KMS-11 (cell line): ENCODE measurements at regions not wholly inside any gene's neighbourhood (a gene's known extent, or its start where the extent isn't known, plus 50 kb on each side); places are given as distances from the start of the nearest gene placed in this dataset.
A peak's percentile ranks its signal among the peaks of the same experiment; 100 is the strongest.
"Not testable (repeated sequence)": the region's sequence is repeated elsewhere in the genome, so short reads cannot be mapped to it uniquely, and the experiment has no call there.

Experiments used
- H2AFZ ChIP-seq: fragments of 200-600 bp; sonication (generic); 2 replicates; pipeline ENCODE4 v1.6.1; 2016; ENCODE audit warnings: antibody characterized with exemption, mixed run types, low read depth
- H3K27ac ChIP-seq: fragments of 200-600 bp; sonication (generic); 2 replicates; pipeline ENCODE4 v1.6.1; 2016; ENCODE audit warnings: mild to moderate bottlenecking, mixed run types
- H3K27me3 ChIP-seq: fragments of 200-600 bp; sonication (generic); 2 replicates; pipeline ENCODE4 v1.6.1; 2017; ENCODE audit warnings: mild to moderate bottlenecking, low read depth, mixed run types, moderate library complexity; ENCODE audit not compliant: insufficient read depth
- H3K36me3 ChIP-seq: fragments of 200-600 bp; sonication (generic); 2 replicates; pipeline ENCODE4 v1.6.1; 2017; ENCODE audit warnings: mild to moderate bottlenecking, mixed run types; ENCODE audit not compliant: insufficient read depth
- H3K4me1 ChIP-seq: fragments of 200-600 bp; sonication (generic); 2 replicates; pipeline ENCODE4 v1.6.1; 2016; ENCODE audit warnings: mild to moderate bottlenecking, low read depth, mixed run types; ENCODE audit not compliant: poor library complexity, severe bottlenecking
- H3K4me2 ChIP-seq: fragments of 200-600 bp; sonication (generic); 2 replicates; pipeline ENCODE4 v1.7.0; 2016; ENCODE audit warnings: mild to moderate bottlenecking, mixed run types
- H3K4me3 ChIP-seq: fragments of 200-600 bp; sonication (generic); IDR thresholded peaks from 2 replicates; pipeline ENCODE4 v1.6.1; 2017; ENCODE audit warnings: low read depth, low read length, mixed read lengths; ENCODE audit not compliant: insufficient read depth
- H3K79me2 ChIP-seq: fragments of 200-600 bp; sonication (generic); 2 replicates; pipeline ENCODE4 v1.6.1; 2016; ENCODE audit warnings: low read depth, mixed run types; ENCODE audit not compliant: insufficient read depth
- H3K9ac ChIP-seq: fragments of 200-600 bp; sonication (generic); 2 replicates; pipeline ENCODE4 v1.6.1; 2016; ENCODE audit warnings: mild to moderate bottlenecking, mixed run types
- H4K20me1 ChIP-seq: fragments of 200-600 bp; sonication (generic); 2 replicates; pipeline ENCODE4 v1.6.1; 2016; ENCODE audit warnings: mild to moderate bottlenecking, mixed run types; ENCODE audit not compliant: insufficient read depth
- TF ChIP-seq, protein P1 (sequence below): fragments of 200-600 bp; sonication (generic); conservative IDR thresholded peaks from 2 replicates; pipeline ENCODE4 v1.6.1; 2017; ENCODE audit warnings: low read depth, mild to moderate bottlenecking, antibody characterized with exemption, low read length, moderate library complexity, mixed read lengths

DNA sequence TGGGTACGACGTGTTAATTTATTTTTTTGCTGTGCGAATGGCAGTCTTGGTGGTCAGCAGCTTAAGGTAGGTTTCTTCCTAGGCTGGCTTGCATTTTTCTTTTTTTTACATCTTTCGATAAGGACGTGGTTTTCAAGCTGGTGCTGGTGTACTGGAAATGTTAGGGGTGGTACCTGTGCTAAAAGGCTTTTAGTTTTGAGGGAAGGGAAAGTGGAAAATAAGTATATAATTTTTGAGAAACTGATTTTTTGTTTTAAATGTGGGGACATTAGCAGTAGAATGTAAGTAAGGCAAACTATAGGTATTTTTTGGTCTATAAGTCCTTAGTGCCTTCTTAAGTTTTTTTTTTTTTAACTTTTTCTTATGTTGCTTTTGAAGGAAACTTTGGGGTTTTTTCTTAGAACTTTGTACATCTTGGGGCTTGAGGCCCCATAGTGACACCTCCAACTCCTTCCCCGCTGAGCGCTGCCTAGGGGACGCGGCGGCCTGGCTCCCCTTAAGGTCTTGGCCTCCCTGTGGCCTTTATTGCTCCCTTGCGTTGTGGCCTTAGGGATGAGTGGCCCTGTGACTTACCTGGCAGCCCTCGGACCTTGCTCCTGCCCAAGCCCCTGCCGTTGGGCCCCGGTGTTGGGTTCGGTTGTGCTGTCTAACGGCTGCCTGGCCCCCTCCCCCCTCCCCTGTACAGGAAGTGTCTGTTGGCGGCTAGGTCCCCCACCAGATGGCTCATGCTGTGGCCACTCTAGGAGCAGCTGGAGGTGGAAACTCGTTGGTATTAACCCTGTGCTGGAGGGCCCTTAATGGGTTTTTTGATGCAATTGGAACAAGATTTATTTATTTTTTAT, 88.0 kb upstream of the RPRML start:
- no peaks in the 10 kb centered on the region for H3K27me3 ChIP-seq
- no peak overlapping the region for H3K4me3 ChIP-seq
- peak overlapping the region; percentile 84 for H3K27ac ChIP-seq
- peak overlapping the region; percentile 93 for H3K9ac ChIP-seq
- H4K20me1 ChIP-seq, result no peaks in the 10 kb centered on the region
- H3K36me3 ChIP-seq, result no peaks in the 10 kb centered on the region
- no peaks in the 10 kb centered on the region for H3K79me2 ChIP-seq
- peak overlapping the region; percentile 84 for H2AFZ ChIP-seq
- peak overlapping the region; percentile 94 for H3K4me2 ChIP-seq
- TF ChIP-seq, protein P1, sequence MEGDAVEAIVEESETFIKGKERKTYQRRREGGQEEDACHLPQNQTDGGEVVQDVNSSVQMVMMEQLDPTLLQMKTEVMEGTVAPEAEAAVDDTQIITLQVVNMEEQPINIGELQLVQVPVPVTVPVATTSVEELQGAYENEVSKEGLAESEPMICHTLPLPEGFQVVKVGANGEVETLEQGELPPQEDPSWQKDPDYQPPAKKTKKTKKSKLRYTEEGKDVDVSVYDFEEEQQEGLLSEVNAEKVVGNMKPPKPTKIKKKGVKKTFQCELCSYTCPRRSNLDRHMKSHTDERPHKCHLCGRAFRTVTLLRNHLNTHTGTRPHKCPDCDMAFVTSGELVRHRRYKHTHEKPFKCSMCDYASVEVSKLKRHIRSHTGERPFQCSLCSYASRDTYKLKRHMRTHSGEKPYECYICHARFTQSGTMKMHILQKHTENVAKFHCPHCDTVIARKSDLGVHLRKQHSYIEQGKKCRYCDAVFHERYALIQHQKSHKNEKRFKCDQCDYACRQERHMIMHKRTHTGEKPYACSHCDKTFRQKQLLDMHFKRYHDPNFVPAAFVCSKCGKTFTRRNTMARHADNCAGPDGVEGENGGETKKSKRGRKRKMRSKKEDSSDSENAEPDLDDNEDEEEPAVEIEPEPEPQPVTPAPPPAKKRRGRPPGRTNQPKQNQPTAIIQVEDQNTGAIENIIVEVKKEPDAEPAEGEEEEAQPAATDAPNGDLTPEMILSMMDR, result no peak
- H3K4me1 ChIP-seq, result peaks cover 12% of the 10 kb centered on the region

DNA sequence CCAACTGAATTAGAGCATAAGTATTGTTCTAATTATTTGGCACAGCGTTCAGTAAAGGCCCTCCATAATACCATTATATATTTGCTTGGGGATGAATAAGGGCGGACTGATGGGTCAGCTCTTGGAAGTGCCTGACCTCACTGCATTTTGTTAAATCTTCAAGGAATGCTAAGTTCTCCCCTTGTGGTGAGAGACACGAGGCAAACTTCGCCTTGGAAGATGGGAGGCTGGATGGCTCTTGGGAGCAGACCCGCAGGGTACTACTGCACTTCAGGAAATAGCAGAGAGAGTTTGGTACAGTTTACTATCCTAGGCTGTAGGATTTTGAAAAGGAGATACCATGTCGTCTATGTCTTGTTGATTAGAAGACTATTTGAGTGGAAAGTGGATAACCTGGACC, 87.0 kb upstream of the RPRML start:
- Histone ChIP-seq H3K4me3 (no peak overlapping the region), H3K27me3 (no peaks in the 10 kb centered on the region), H3K9ac (no peak overlapping the region), H3K27ac (no peak overlapping the region), H3K4me1 (peaks cover 12% of the 10 kb centered on the region), H3K79me2 (no peaks in the 10 kb centered on the region), H3K36me3 (no peaks in the 10 kb centered on the region), H4K20me1 (no peaks in the 10 kb centered on the region), H3K4me2 (peak overlapping the region; percentile 94; the same call in 1 of the 2 replicates), H2AFZ (no peak overlapping the region)
- TF ChIP-seq, protein P1, result no peak

DNA sequence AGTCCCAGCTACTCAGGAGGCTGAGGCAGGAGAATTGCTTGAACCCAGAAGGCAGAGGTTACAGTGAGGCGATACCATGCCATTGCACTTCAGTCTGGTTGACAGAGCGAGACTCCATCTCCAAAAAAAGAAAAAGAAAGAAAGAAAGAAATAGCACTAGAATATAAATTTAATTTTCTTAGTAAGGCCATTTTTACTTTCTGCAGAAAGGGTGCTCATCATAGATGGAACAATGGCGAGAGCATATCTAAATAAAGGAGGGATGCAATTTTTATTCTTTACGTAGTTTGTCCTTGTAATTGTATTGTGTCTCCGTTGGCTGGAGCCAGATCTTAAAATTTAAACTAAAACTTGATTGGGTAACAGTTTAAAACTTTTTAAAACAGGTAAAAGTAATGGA, 85.6 kb upstream of the RPRML start:
- Histone ChIP-seq H3K4me3 (no peak overlapping the region), H3K79me2 (no peaks in the 10 kb centered on the region), H2AFZ (no peak overlapping the region), H3K4me2 (no peak overlapping the region), H3K27me3 (no peaks in the 10 kb centered on the region), H3K9ac (no peak overlapping the region), H4K20me1 (no peaks in the 10 kb centered on the region), H3K4me1 (peaks cover 12% of the 10 kb centered on the region), H3K27ac (no peak overlapping the region), H3K36me3 (no peaks in the 10 kb centered on the region)
- TF ChIP-seq, protein P1, result no peak

DNA sequence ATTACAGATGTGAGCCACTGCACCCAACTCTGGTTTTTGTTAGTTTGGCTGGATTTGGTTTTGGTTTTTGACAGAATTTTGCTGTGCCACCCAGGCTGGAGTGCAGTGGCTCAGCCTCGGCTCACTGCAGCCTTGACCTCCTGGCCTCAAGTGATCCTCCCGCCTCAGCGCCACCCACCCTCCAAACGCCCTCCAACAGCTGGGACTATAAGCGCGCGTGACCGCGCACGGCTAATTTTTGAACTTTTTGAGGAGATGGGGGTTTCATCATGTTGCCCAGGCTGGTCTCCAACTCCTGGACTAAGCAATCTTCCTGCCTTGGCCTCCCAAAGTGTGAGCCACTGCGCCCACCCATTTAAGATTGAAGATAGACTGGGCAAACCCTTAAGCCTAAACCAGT, 84.4 kb upstream of the RPRML start:
- no peaks in the 10 kb centered on the region for H3K36me3 ChIP-seq
- no peak overlapping the region for H2AFZ ChIP-seq
- H3K4me3 ChIP-seq, result no peak overlapping the region
- peaks cover 12% of the 10 kb centered on the region for H3K4me1 ChIP-seq
- H3K9ac ChIP-seq, result no peak overlapping the region
- TF ChIP-seq, protein P1, result no peak
- H3K79me2 ChIP-seq, result no peaks in the 10 kb centered on the region
- H3K27me3 ChIP-seq, result no peaks in the 10 kb centered on the region
- H3K27ac ChIP-seq, result no peak overlapping the region
- no peaks in the 10 kb centered on the region for H4K20me1 ChIP-seq
- H3K4me2 ChIP-seq, result no peak overlapping the region

DNA sequence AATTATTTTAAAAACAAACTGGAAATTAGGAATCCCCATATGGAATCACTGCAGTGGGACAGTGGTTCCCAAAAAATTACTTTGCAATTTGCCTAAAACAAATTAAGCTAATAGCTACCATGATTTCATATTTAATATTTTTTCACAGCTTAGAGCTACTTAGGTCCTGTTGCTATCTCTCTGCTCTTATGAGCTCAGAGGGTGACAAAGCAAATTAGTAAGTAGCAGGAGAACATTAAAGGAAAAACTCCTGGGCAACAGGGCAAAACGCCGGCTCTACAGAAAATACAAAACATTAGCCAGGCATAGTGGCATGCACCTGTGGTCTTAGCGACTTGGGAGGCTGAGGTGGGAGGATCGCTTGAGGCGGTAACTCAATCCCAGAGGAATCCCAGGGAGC, 83.8 kb upstream of the RPRML start:
- H3K27ac ChIP-seq, H2AFZ ChIP-seq, H3K4me1 ChIP-seq, H4K20me1 ChIP-seq, H3K36me3 ChIP-seq, H3K9ac ChIP-seq, H3K4me3 ChIP-seq, H3K4me2 ChIP-seq, H3K79me2 ChIP-seq, H3K27me3 ChIP-seq: not testable (repeated sequence)

DNA sequence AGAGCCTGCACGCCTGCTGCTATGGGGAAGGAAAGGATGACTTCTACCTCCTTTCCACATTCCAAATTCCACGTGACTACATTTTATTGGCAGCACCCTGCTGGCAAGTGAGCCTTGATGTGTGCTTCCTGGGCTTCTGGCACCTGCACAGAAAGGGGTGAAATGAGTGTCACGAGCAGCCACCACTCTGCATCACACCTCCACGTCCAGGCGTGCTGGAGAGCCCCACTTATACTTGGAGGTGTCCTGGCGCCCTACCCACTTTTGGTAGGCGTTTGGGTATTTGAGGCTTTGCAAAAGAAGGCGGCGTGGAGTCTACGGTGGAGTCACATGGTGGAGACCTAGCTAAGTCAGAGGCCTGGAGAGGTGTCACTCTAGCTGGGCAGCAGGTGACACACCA, 81.0 kb upstream of the RPRML start:
- H4K20me1 ChIP-seq, H3K4me3 ChIP-seq, H3K79me2 ChIP-seq, H2AFZ ChIP-seq, H3K27ac ChIP-seq, H3K36me3 ChIP-seq, H3K4me2 ChIP-seq, H3K9ac ChIP-seq, H3K27me3 ChIP-seq, H3K4me1 ChIP-seq: not testable (repeated sequence)
